GM23338 (cell line): ENCODE measurements at regions not wholly inside any gene's neighbourhood (a gene's known extent, or its start where the extent isn't known, plus 50 kb on each side); places are given as distances from the start of the nearest gene placed in this dataset.

Source experiments
- ATAC-seq: fragments of 200-7000 bp; cut with Tn5 transposase; 3 replicates; pipeline ENCODE4 v1.9.1; 2020
- DNase-seq: peaks from one replicate; pipeline ENCODE4 v3.0.0-alpha.2; 2015; ENCODE audit warnings: low spot score
- H2AFZ ChIP-seq: fragments of 200-600 bp; sonication (generic); 2 replicates; pipeline ENCODE4 v1.8.0; 2016; ENCODE audit warnings: antibody characterized with exemption, mild to moderate bottlenecking, moderate library complexity
- H3F3A ChIP-seq: fragments of 200-600 bp; sonication (generic); replicated peaks from 2 replicates; pipeline ENCODE4 v1.8.0; 2017; ENCODE audit warnings: antibody characterized with exemption, mixed run types, low read depth
- H3K27ac ChIP-seq: fragments of 200-600 bp; sonication (generic); 2 replicates; pipeline ENCODE4 v1.6.1; 2016; ENCODE audit warnings: low read depth
- H3K27me3 ChIP-seq: fragments of 200-600 bp; sonication (generic); 2 replicates; pipeline ENCODE4 v1.8.0; 2016; ENCODE audit warnings: mild to moderate bottlenecking, mixed run types, moderate library complexity; ENCODE audit not compliant: insufficient read depth
- H3K36me3 ChIP-seq: fragments of 200-600 bp; sonication (generic); 2 replicates; pipeline ENCODE4 v1.8.0; 2016; ENCODE audit warnings: mild to moderate bottlenecking; ENCODE audit not compliant: insufficient read depth
- H3K4me1 ChIP-seq: fragments of 200-600 bp; sonication (generic); 2 replicates; pipeline ENCODE4 v1.8.0; 2016; ENCODE audit warnings: mild to moderate bottlenecking, moderate library complexity; ENCODE audit not compliant: insufficient read depth
- H3K4me2 ChIP-seq: fragments of 200-600 bp; sonication (generic); 2 replicates; pipeline ENCODE4 v1.7.1; 2017; ENCODE audit warnings: mixed run types
- H3K4me3 ChIP-seq: fragments of 200-600 bp; sonication (generic); 2 replicates; pipeline ENCODE4 v1.6.1; 2016; ENCODE audit warnings: mixed run types
- H3K79me2 ChIP-seq: fragments of 200-600 bp; sonication (generic); replicated peaks from 2 replicates; pipeline ENCODE4 v1.8.0; 2017; ENCODE audit warnings: mild to moderate bottlenecking; ENCODE audit not compliant: insufficient read depth
- H3K9me2 ChIP-seq: fragments of 200-600 bp; sonication (generic); 2 replicates; pipeline ENCODE4 v1.8.0; 2017; ENCODE audit not compliant: insufficient read depth
- H4K20me1 ChIP-seq: fragments of 200-600 bp; sonication (generic); replicated peaks from 2 replicates; pipeline ENCODE4 v1.8.0; 2017; ENCODE audit warnings: mild to moderate bottlenecking; ENCODE audit not compliant: insufficient read depth
- H3K27ac Mint-ChIP-seq: 2 replicates; pipeline ENCODE4 v1.8.0; 2020; ENCODE audit warnings: inconsistent platforms, mild to moderate bottlenecking, moderate library complexity, mixed read lengths
- H3K27me3 Mint-ChIP-seq: 3 replicates; pipeline ENCODE4 v1.8.0; 2022; ENCODE audit warnings: low read depth, mild to moderate bottlenecking, moderate library complexity, mixed read lengths, inconsistent platforms; ENCODE audit not compliant: insufficient read depth, poor library complexity
- H3K36me3 Mint-ChIP-seq: 3 replicates; pipeline ENCODE4 v1.8.0; 2021; ENCODE audit warnings: low read depth, mild to moderate bottlenecking, inconsistent platforms, moderate library complexity, mixed read lengths
- H3K4me1 Mint-ChIP-seq: 3 replicates; pipeline ENCODE4 v1.8.0; 2020; ENCODE audit warnings: mild to moderate bottlenecking, inconsistent platforms, mixed read lengths
- H3K4me3 Mint-ChIP-seq: 3 replicates; pipeline ENCODE4 v1.8.0; 2021; ENCODE audit warnings: moderate library complexity, mild to moderate bottlenecking, inconsistent platforms, mixed read lengths
- H3K9me3 Mint-ChIP-seq: 3 replicates; pipeline ENCODE4 v1.8.0; 2020; ENCODE audit warnings: moderate library complexity, mild to moderate bottlenecking, inconsistent platforms, mixed read lengths
- CREB1 ChIP-seq: fragments of 250-450 bp; sonication (Bioruptor Pico); IDR thresholded peaks from 2 replicates; pipeline ENCODE4 v1.5.0; 2020; ENCODE audit warnings: low read depth, mild to moderate bottlenecking, moderate library complexity
- CTCF ChIP-seq, 2 experiments: fragments of 200-600 bp in 1 of 2; sonication (generic) in 1 of 2; conservative IDR thresholded peaks; 2 replicates each; pipeline versions ENCODE4 v1.5.1 to v1.6.1; 2016 to 2017; ENCODE audit warnings: antibody characterized with exemption in 2 of 2, low read depth in 2 of 2, mild to moderate bottlenecking in 2 of 2, moderate library complexity in 1 of 2
- ETS1 ChIP-seq: IDR thresholded peaks from 2 replicates; pipeline ENCODE4 v1.6.1; 2016; ENCODE audit warnings: antibody characterized with exemption
- EZH2 ChIP-seq: fragments of 200-600 bp; sonication (generic); IDR thresholded peaks from one replicate; pipeline ENCODE4 v1.8.0; 2017; ENCODE audit warnings: antibody characterized with exemption, mild to moderate bottlenecking, low read depth; ENCODE audit not compliant: unreplicated experiment
- EZH2phosphoT487 ChIP-seq: fragments of 200-600 bp; sonication (generic); IDR thresholded peaks from one replicate; pipeline ENCODE4 v1.8.1; 2018; ENCODE audit warnings: antibody characterized with exemption; ENCODE audit not compliant: unreplicated experiment
- JUNB ChIP-seq: IDR thresholded peaks from one replicate; pipeline ENCODE4 v1.6.1; 2016; ENCODE audit warnings: antibody characterized with exemption; ENCODE audit not compliant: unreplicated experiment
- NANOG ChIP-seq: IDR thresholded peaks from 2 replicates; pipeline ENCODE4 v1.6.1; 2016; ENCODE audit warnings: antibody characterized with exemption, borderline replicate concordance
- POLR2AphosphoS5 ChIP-seq: IDR thresholded peaks from 2 replicates; pipeline ENCODE4 v1.6.1; 2016; ENCODE audit warnings: antibody characterized with exemption, low read depth
- REST ChIP-seq: IDR thresholded peaks from one replicate; pipeline ENCODE4 v1.6.1; 2018; ENCODE audit warnings: antibody characterized with exemption; ENCODE audit not compliant: unreplicated experiment
- STAT1 ChIP-seq: IDR thresholded peaks from one replicate; pipeline ENCODE4 v1.6.1; 2016; ENCODE audit warnings: antibody characterized with exemption; ENCODE audit not compliant: unreplicated experiment
- ZNF114 ChIP-seq: fragments of 250-450 bp; sonication (Bioruptor Pico); IDR thresholded peaks from 2 replicates; pipeline ENCODE4 v1.5.0; 2020; ENCODE audit warnings: mild to moderate bottlenecking, moderate library complexity
- ZNF331 ChIP-seq: fragments of 250-450 bp; sonication (Bioruptor Pico); IDR thresholded peaks from 2 replicates; pipeline ENCODE4 v1.5.0; 2020; ENCODE audit warnings: low read depth, mild to moderate bottlenecking, moderate library complexity
- ZNF462 ChIP-seq: fragments of 250-450 bp; sonication (Bioruptor Pico); IDR thresholded peaks from 2 replicates; pipeline ENCODE4 v1.5.0; 2020; ENCODE audit warnings: mild to moderate bottlenecking, moderate library complexity

- H3K4me1 Mint-ChIP-seq = peaks cover 30% of the 10 kb centered on the region
- Histone ChIP-seq H3K9me2 (peaks cover 8% of the 10 kb centered on the region), H3K4me2 (no peak overlapping the region), H2AFZ (no peak overlapping the region), H3F3A (no peaks in the 10 kb centered on the region), H3K4me1 (peaks cover 18% of the 10 kb centered on the region), H3K27ac (no peak overlapping the region), H3K36me3 (no peaks in the 10 kb centered on the region), H4K20me1 (no peaks in the 10 kb centered on the region), H3K79me2 (no peaks in the 10 kb centered on the region), H3K4me3 (no peak overlapping the region), H3K27me3 (no peaks in the 10 kb centered on the region)
- H3K27me3 Mint-ChIP-seq = no peaks in the 10 kb centered on the region
- TF ChIP-seq ETS1 (no peak), JUNB (no peak), POLR2AphosphoS5 (no peak), ZNF331 (no peak), EZH2 (no peak), STAT1 (no peak), CTCF (conservative IDR thresholded peaks at IDR 0.05; ENCODE audit: low read depth in 2 of 2) (no peak), CREB1 (CRISPR knock-in tag) (no peak), ZNF114 (CRISPR knock-in tag) (no peak), NANOG (no peak), EZH2phosphoT487 (no peak), REST (no peak), ZNF462 (no peak)
- DNase-seq = no peak
- H3K4me3 Mint-ChIP-seq = no peak overlapping the region
- H3K9me3 Mint-ChIP-seq = no peaks in the 10 kb centered on the region; the same call in 2 of the 3 replicates
- no peak for ATAC-seq
- no peak overlapping the region; the same call in 1 of the 2 replicates for H3K27ac Mint-ChIP-seq
- H3K36me3 Mint-ChIP-seq = no peaks in the 10 kb centered on the region
Observed at GRCh38 chr5:56703952-56704351, 111.4 kb upstream of the MAP3K1 start.
